Heart left ventricle (tissue), 16 donors: ENCODE measurements at regions not wholly inside any gene's neighbourhood (a gene's known extent, or its start where the extent isn't known, plus 50 kb on each side); places are given as distances from the start of the nearest gene placed in this dataset.
A peak's percentile ranks its signal among the peaks of the same experiment; 100 is the strongest.

Experiments used
- ATAC-seq, 4 donors: fragments of 200-7000 bp; cut with Tn5 transposase; one replicate each; pipeline ENCODE4 v1.9.1; 2020 to 2022; ENCODE audit warnings: moderate library complexity in 4 of 4, mild to moderate bottlenecking in 3 of 4, moderate number of reproducible peaks in 1 of 4
- DNase-seq, 5 donors: peaks; one replicate each; pipeline ENCODE4 v3.0.0-alpha.2; 2020
- H3K27ac ChIP-seq, 12 donors: fragments of 200-600 bp; sonication (generic) in 4 of 12; one replicate each; pipeline versions ENCODE4 v1.5.0 to v1.8.0; 2016 to 2022; ENCODE audit warnings: mild to moderate bottlenecking in 2 of 12
- H3K27me3 ChIP-seq, 9 donors: fragments of 200-600 bp; sonication (generic) in 2 of 9; one replicate each; pipeline versions ENCODE4 v1.5.1 to v1.8.0; 2016 to 2022; ENCODE audit warnings: mild to moderate bottlenecking in 3 of 9
- H3K36me3 ChIP-seq, 9 donors: fragments of 200-600 bp; sonication (generic) in 2 of 9; one replicate each; pipeline versions ENCODE4 v1.5.0 to v1.8.0; 2018 to 2022; ENCODE audit warnings: mild to moderate bottlenecking in 2 of 9
- H3K4me1 ChIP-seq, 12 donors: fragments of 200-600 bp; sonication (generic) in 4 of 12; one replicate each; pipeline versions ENCODE4 v1.5.0 to v1.8.0; 2016 to 2022; ENCODE audit warnings: mild to moderate bottlenecking in 3 of 12
- H3K4me3 ChIP-seq, 12 donors: fragments of 200-600 bp; sonication (generic) in 4 of 12; one replicate each; pipeline versions ENCODE4 v1.5.0 to v1.8.0; 2017 to 2022; ENCODE audit warnings: mild to moderate bottlenecking in 9 of 12, moderate library complexity in 4 of 12
- H3K9me3 ChIP-seq, 12 donors: fragments of 200-600 bp; sonication (generic) in 4 of 12; one replicate each; pipeline versions ENCODE4 v1.5.0 to v1.8.0; 2016 to 2022; ENCODE audit warnings: mild to moderate bottlenecking in 1 of 12
- POLR2A ChIP-seq, 2 donors: fragments of 450-650 bp; IDR thresholded peaks; one replicate each; pipeline ENCODE4 v1.6.1; 2017; ENCODE audit warnings: antibody characterized with exemption in 2 of 2, mild to moderate bottlenecking in 2 of 2, moderate library complexity in 2 of 2
- WGBS, 4 donors: extraction: QIAGEN DNeasy Blood & Tissue Kit in 2 of 4; methylation state at CpG; one replicate each; pipeline versions ENCODE4 v1.1.5 to v1.1.7; 2013 to 2018; 5-methylcytosine and 5-hydroxymethylcytosine counted together
- intact Hi-C, 10 donors: fragments of 100-400 bp; cut with DNase I; formaldehyde crosslinking; loops; one replicate each; pipeline versions ENCODE4 v1.11.1 to v1.14.2; 2022
- TF ChIP-seq, protein P1 (sequence below), 12 donors: fragments of 200-600 bp; sonication (generic) in 4 of 12; IDR thresholded peaks; one replicate each; pipeline versions ENCODE4 v1.5.0 to v1.8.0; 2018 to 2022; ENCODE audit warnings: antibody characterized with exemption in 12 of 12, mild to moderate bottlenecking in 5 of 12
- donor health status: ischemic (EF 13 %, LVEDD 7.1; RV severe dilation, severe dysfunction).
- donor health status: healthy with polysubstance abuse.
- donor health status: DM: no; HTN: yes; CAD: no.
- donor health status: DM: no; HTN: no; CAD: no.
- donor health status: ischemic (EF 25% LVEDD 6.9; RV normal size, moderate dysfunction).
- donor health status: ischemic (EF 25% LVEDD 5.7; RV mildly dilated, moderate dysfunction).
- donor health status: healthy.
- donor health status: DM: yes; HTN: yes; CAD: no.
- donor health status: ischemic (EF 35%, LVEDD 5.7; RV mildly dilated, moderate dysfunction).
- donor health status: nonischemic (EF 11% LVEDD 7.7; RV severe dilation, severe dysfunction).
- donor health status: DM: yes; HTN: yes; CAD: no.
- donor health status: PGD.
- donor health status: ischemic (EF 29% LVEDD 5.4; RV normal size, mild dysfunction).
- donor health status: nonischemic (EF 23%, LVEDD 6.1; RV moderate dilation, normal function).

- Histone ChIP-seq H3K36me3 (no peaks in the 10 kb centered on the region), H3K4me3 (no peak overlapping the region), H3K27me3 (peaks cover 0 to 4% (median 0%) of the 10 kb centered on the region in 9 donors), H3K27ac (no peak overlapping the region), H3K4me1 (no peaks in the 10 kb centered on the region), H3K9me3 (peaks cover 0 to 15% (median 0%) of the 10 kb centered on the region in 12 donors)
- 89 to 97% (median 93%) methylated on average over 1 of the region's 1 CpG for WGBS, 4 donors
- intact Hi-C loops: loop anchor here in 1 of 10 donors (10.0 kb wide), 1 partner anchor 172 kb away; no protein-coding TSS in a partner anchor
- no peak for DNase-seq
- TF ChIP-seq POLR2A (IDR thresholded peaks at IDR 0.05): no peak
- TF ChIP-seq, protein P1, sequence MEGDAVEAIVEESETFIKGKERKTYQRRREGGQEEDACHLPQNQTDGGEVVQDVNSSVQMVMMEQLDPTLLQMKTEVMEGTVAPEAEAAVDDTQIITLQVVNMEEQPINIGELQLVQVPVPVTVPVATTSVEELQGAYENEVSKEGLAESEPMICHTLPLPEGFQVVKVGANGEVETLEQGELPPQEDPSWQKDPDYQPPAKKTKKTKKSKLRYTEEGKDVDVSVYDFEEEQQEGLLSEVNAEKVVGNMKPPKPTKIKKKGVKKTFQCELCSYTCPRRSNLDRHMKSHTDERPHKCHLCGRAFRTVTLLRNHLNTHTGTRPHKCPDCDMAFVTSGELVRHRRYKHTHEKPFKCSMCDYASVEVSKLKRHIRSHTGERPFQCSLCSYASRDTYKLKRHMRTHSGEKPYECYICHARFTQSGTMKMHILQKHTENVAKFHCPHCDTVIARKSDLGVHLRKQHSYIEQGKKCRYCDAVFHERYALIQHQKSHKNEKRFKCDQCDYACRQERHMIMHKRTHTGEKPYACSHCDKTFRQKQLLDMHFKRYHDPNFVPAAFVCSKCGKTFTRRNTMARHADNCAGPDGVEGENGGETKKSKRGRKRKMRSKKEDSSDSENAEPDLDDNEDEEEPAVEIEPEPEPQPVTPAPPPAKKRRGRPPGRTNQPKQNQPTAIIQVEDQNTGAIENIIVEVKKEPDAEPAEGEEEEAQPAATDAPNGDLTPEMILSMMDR (IDR thresholded peaks at IDR 0.05): no peak
- ATAC-seq: no peak
These were observed 320.9 kb upstream of the CAMK1G start for GRCh38 chr1:209262631-209263030.

- no peaks in the 10 kb centered on the region for H3K36me3 ChIP-seq
- H3K27ac ChIP-seq: no peak overlapping the region
- no peak overlapping the region for H3K4me3 ChIP-seq
- ATAC-seq (no peak), DNase-seq (no peak)
- H3K4me1 ChIP-seq: no peaks in the 10 kb centered on the region
- intact Hi-C loops: loop anchor here in 1 of 10 donors (10.0 kb wide), 1 partner anchor 170 kb away; no protein-coding TSS in a partner anchor
- H3K9me3 ChIP-seq: no peaks in the 10 kb centered on the region
- WGBS, 4 donors: 37 to 49% (median 40%) methylated on average over 7 of the region's 7 CpGs
- H3K27me3 ChIP-seq: peaks cover 0 to 4% (median 0%) of the 10 kb centered on the region in 9 donors
- TF ChIP-seq, protein P1 (IDR thresholded peaks at IDR 0.05): no peak
- no peak for TF ChIP-seq POLR2A (IDR thresholded peaks at IDR 0.05)
These were observed 318.2 kb upstream of the CAMK1G start for GRCh38 chr1:209265301-209265700.

GRCh38 chr1:209266590-209267205, 316.8 kb upstream of the CAMK1G start:
- Histone ChIP-seq H3K36me3 (no peaks in the 10 kb centered on the region), H3K9me3 (no peaks in the 10 kb centered on the region), H3K4me1 (no peaks in the 10 kb centered on the region), H3K4me3 (no peak overlapping the region), H3K27ac (peak overlapping the region in 1 of 12 donors; percentile 36), H3K27me3 (peaks cover 0 to 7% (median 0%) of the 10 kb centered on the region in 9 donors)
- intact Hi-C loops: loop anchor here in 1 of 10 donors (10.0 kb wide), 1 partner anchor 168 kb away; no protein-coding TSS in a partner anchor
- no peak for DNase-seq
- no peak for ATAC-seq
- WGBS, 4 donors: 59 to 73% (median 63%) methylated on average over 5 of the region's 5 CpGs
- TF ChIP-seq, protein P1 (IDR thresholded peaks at IDR 0.05): no peak
- no peak for TF ChIP-seq POLR2A (IDR thresholded peaks at IDR 0.05)

DNA sequence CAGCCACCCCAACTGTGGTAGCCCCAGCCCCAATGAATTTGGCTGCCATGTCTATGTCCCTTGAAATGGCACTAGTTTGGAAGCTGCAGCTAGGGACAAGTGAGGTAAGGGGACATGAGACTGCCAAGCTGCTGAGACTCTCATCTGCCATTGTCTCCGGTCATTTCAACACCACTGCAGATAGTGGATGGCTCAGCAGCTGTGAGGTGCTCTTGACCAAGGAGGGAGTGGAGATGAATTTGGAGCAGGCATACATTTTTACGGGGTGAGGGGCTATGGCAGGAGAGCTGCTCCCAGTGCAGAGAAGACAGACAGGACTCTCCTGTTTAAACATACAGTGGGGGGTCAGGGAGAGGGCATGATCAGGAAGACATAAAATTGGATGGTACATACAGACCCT, 315.5 kb upstream of the CAMK1G start:
- intact Hi-C loops: loop anchor here in 1 of 10 donors (10.0 kb wide), 1 partner anchor 167 kb away; no protein-coding TSS in a partner anchor
- 47 to 74% (median 67%) methylated on average over 2 of the region's 2 CpGs for WGBS, 4 donors
- no peak for DNase-seq
- Histone ChIP-seq H3K27me3 (peaks cover 0 to 7% (median 0%) of the 10 kb centered on the region in 9 donors), H3K4me3 (no peak overlapping the region), H3K36me3 (no peaks in the 10 kb centered on the region), H3K27ac (no peak overlapping the region), H3K4me1 (no peaks in the 10 kb centered on the region), H3K9me3 (no peaks in the 10 kb centered on the region)
- no peak for TF ChIP-seq POLR2A (IDR thresholded peaks at IDR 0.05)
- TF ChIP-seq, protein P1 (IDR thresholded peaks at IDR 0.05): no peak
- ATAC-seq: no peak
